Trophoblast cell (in vitro differentiated cells and primary cell): ENCODE measurements at regions not wholly inside any gene's neighbourhood (a gene's known extent, or its start where the extent isn't known, plus 50 kb on each side); places are given as distances from the start of the nearest gene placed in this dataset.
"Not testable (repeated sequence)": the region's sequence is repeated elsewhere in the genome, so short reads cannot be mapped to it uniquely, and the experiment has no call there.

ENCODE experiments used
- DNase-seq, 2 donors: peaks; one replicate each; pipeline ENCODE4 v3.0.0-alpha.2; 2016
- H2AFZ ChIP-seq: 2 replicates; pipeline ENCODE4 v1.6.1; 2013; ENCODE audit warnings: low read length, moderate library complexity, mild to moderate bottlenecking; ENCODE audit not compliant: insufficient read depth, poor library complexity
- H2AK5ac ChIP-seq: 2 replicates; pipeline ENCODE4 v1.6.1; 2013; ENCODE audit warnings: mild to moderate bottlenecking, low read length
- H2BK120ac ChIP-seq: 2 replicates; pipeline ENCODE4 v1.6.1; 2013; ENCODE audit warnings: low read length, mild to moderate bottlenecking, moderate library complexity; ENCODE audit not compliant: insufficient read depth, poor library complexity
- H2BK12ac ChIP-seq: 2 replicates; pipeline ENCODE4 v1.6.1; 2013; ENCODE audit warnings: mild to moderate bottlenecking, low read length, moderate library complexity
- H2BK5ac ChIP-seq: 2 replicates; pipeline ENCODE4 v1.6.1; 2013; ENCODE audit warnings: low read length, low read depth, moderate library complexity, mild to moderate bottlenecking; ENCODE audit not compliant: poor library complexity
- H3K14ac ChIP-seq: 2 replicates; pipeline ENCODE4 v1.6.1; 2013; ENCODE audit warnings: mild to moderate bottlenecking, low read length
- H3K18ac ChIP-seq: 2 replicates; pipeline ENCODE4 v1.6.1; 2013; ENCODE audit warnings: mild to moderate bottlenecking, low read length
- H3K23ac ChIP-seq: 2 replicates; pipeline ENCODE4 v1.6.1; 2013; ENCODE audit warnings: low read length
- H3K27ac ChIP-seq: 2 replicates; pipeline ENCODE4 v1.5.1; 2013; ENCODE audit warnings: low read depth, mild to moderate bottlenecking, inconsistent platforms, low read length, moderate library complexity
- H3K27me3 ChIP-seq: 2 replicates; pipeline ENCODE4 v1.6.1; 2013; ENCODE audit warnings: inconsistent platforms, mild to moderate bottlenecking, low read length, moderate library complexity; ENCODE audit not compliant: insufficient read depth
- H3K36me3 ChIP-seq, 2 experiments: 1 replicate in 1 of 2; 2 replicates in 1 of 2; pipeline ENCODE4 v1.6.1; 2013; ENCODE audit warnings: low read length in 2 of 2, mild to moderate bottlenecking in 2 of 2, moderate library complexity in 1 of 2; ENCODE audit not compliant: insufficient read depth in 2 of 2, control insufficient read depth in 1 of 2
- H3K4ac ChIP-seq: 2 replicates; pipeline ENCODE4 v1.6.1; 2013; ENCODE audit warnings: low read depth, mild to moderate bottlenecking, low read length, moderate library complexity
- H3K4me1 ChIP-seq, 2 experiments: 1 replicate in 1 of 2; 2 replicates in 1 of 2; pipeline ENCODE4 v1.6.1; 2013; ENCODE audit warnings: low read length in 2 of 2, mild to moderate bottlenecking in 2 of 2, moderate library complexity in 1 of 2; ENCODE audit not compliant: insufficient read depth in 2 of 2, control insufficient read depth in 1 of 2
- H3K4me2 ChIP-seq: 2 replicates; pipeline ENCODE4 v1.6.1; 2013; ENCODE audit warnings: inconsistent platforms, mild to moderate bottlenecking, low read length, moderate library complexity
- H3K4me3 ChIP-seq: 2 replicates; pipeline ENCODE4 v1.5.1; 2013; ENCODE audit warnings: mild to moderate bottlenecking, low read depth, low read length, inconsistent platforms
- H3K79me1 ChIP-seq: one replicate; pipeline ENCODE4 v1.6.1; 2013; ENCODE audit warnings: low read length
- H3K79me2 ChIP-seq: 2 replicates; pipeline ENCODE4 v1.6.1; 2013; ENCODE audit warnings: low read length, mild to moderate bottlenecking; ENCODE audit not compliant: control insufficient read depth, insufficient read depth, poor library complexity
- H3K9ac ChIP-seq: 2 replicates; pipeline ENCODE4 v1.6.1; 2013; ENCODE audit warnings: mild to moderate bottlenecking, low read length
- H3K9me3 ChIP-seq: 2 replicates; pipeline ENCODE4 v1.6.1; 2013; ENCODE audit warnings: low read depth, mild to moderate bottlenecking, control low read depth, inconsistent platforms, low read length; ENCODE audit not compliant: insufficient read depth
- H4K12ac ChIP-seq: 2 replicates; pipeline ENCODE4 v1.6.1; 2013; ENCODE audit warnings: low read depth, mild to moderate bottlenecking, low read length, moderate library complexity
- H4K8ac ChIP-seq: 2 replicates; pipeline ENCODE4 v1.6.1; 2013; ENCODE audit warnings: low read depth, mild to moderate bottlenecking, low read length, moderate library complexity
- H4K91ac ChIP-seq: one replicate; pipeline ENCODE4 v1.6.1; 2013; ENCODE audit warnings: low read depth, mild to moderate bottlenecking, low read length, moderate library complexity
- WGBS: extraction: QIAGEN DNeasy Blood & Tissue Kit; methylation state at CpG from one replicate; pipeline ENCODE4 v1.1.7; 2013; ENCODE audit warnings: missing lambda C conversion rate; ENCODE audit not compliant: insufficient read length, insufficient coverage; ENCODE audit errors: extremely low coverage; 5-methylcytosine and 5-hydroxymethylcytosine counted together

GRCh38 chr1:30155698-30156097, 567.7 kb downstream of the MATN1 start:
- not testable (repeated sequence) for H2AK5ac ChIP-seq, H3K79me2 ChIP-seq, H4K12ac ChIP-seq, DNase-seq, H3K4me2 ChIP-seq, H3K18ac ChIP-seq, H3K9ac ChIP-seq, H3K27ac ChIP-seq, H2BK120ac ChIP-seq, H2AFZ ChIP-seq, H3K23ac ChIP-seq, H3K27me3 ChIP-seq, H3K9me3 ChIP-seq, H3K4me1 ChIP-seq, H2BK12ac ChIP-seq, H3K14ac ChIP-seq, H3K4me3 ChIP-seq, H4K8ac ChIP-seq, H3K79me1 ChIP-seq, H3K36me3 ChIP-seq, H3K4ac ChIP-seq, H4K91ac ChIP-seq, H2BK5ac ChIP-seq
- WGBS = no CpG with 5 or more reads among the region's 2 CpGs

DNA sequence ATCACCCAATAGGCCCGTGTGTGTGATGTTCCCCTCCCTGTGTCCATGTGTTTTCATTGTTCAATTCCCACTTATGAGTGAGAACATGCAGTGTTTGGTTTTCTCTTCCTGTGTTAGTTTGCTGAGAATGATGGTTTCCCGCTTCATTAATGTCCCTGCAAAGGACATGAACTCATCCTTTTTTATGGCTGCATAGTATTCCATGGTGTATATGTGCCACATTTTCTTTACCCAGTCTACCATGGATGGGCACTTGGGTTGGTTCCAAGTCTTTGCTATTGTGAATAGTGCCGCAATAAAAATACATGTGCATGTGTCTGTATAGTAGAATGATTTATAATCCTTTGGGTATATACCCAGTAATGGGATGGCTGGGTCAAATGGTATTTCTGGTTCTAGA, 568.1 kb downstream of the MATN1 start:
- not testable (repeated sequence) for H3K79me1 ChIP-seq, H3K4me3 ChIP-seq, H3K4ac ChIP-seq, H4K8ac ChIP-seq, H4K12ac ChIP-seq, H3K4me1 ChIP-seq, H2BK120ac ChIP-seq, H2AFZ ChIP-seq, H3K18ac ChIP-seq, H2AK5ac ChIP-seq, H3K9ac ChIP-seq, H3K36me3 ChIP-seq, H2BK5ac ChIP-seq, H3K9me3 ChIP-seq, H3K4me2 ChIP-seq, H3K27ac ChIP-seq, H4K91ac ChIP-seq, H3K23ac ChIP-seq, DNase-seq, H3K27me3 ChIP-seq, H3K79me2 ChIP-seq, H3K14ac ChIP-seq, H2BK12ac ChIP-seq
- WGBS = no CpG with 5 or more reads among the region's 3 CpGs

DNA sequence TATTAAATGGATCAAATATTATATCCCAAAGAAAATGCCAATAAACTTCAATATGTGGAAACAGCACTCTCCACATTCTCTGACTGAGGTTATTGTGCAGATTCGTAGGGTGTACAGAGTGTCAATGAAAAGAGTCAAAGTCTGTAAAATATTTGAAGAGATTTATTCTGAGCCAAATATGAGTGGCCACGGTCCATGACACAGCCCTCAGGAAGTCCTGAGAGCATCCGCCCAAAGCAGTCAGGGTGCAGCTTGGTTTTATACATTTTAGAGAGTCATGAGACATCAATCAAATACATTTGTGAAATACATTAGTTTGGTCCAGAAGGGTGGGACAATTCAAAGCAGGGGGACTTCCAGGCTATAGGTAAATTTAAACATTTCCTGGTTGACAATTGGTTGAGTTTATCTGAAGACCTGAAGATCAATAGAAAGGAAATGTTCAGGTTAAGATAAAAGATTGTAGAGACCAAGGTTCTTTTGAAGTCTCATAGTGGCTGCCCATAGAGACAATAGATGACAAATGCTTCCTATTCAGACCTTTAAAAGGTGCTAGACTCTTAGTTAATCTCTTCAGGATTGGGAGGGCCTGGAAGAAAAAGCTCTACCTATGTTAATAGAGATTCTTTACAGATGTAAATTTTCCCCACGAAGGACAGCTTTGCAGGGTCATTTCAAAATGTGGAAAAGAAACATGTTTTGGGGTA, 569.5 kb downstream of the MATN1 start:
- Histone ChIP-seq H3K27ac (no peak overlapping the region), H3K79me2 (no peaks in the 10 kb centered on the region), H2BK5ac (no peak overlapping the region), H2AFZ (no peak overlapping the region), H3K36me3 (no peaks in the 10 kb centered on the region), H2AK5ac (no peak overlapping the region), H3K9ac (no peak overlapping the region), H2BK12ac (no peak overlapping the region), H3K4ac (no peak overlapping the region), H3K18ac (no peak overlapping the region), H3K23ac (no peak overlapping the region), H3K79me1 (no peaks in the 10 kb centered on the region), H2BK120ac (no peak overlapping the region), H4K91ac (no peak overlapping the region), H3K9me3 (peaks cover 8% of the 10 kb centered on the region), H3K4me1 (no peaks in the 10 kb centered on the region), H3K14ac (no peak overlapping the region), H4K12ac (no peak overlapping the region), H3K27me3 (no peaks in the 10 kb centered on the region), H3K4me2 (no peak overlapping the region), H3K4me3 (no peak overlapping the region), H4K8ac (no peak overlapping the region)
- no peak for DNase-seq
- WGBS = no CpG with 5 or more reads among the region's 4 CpGs

DNA sequence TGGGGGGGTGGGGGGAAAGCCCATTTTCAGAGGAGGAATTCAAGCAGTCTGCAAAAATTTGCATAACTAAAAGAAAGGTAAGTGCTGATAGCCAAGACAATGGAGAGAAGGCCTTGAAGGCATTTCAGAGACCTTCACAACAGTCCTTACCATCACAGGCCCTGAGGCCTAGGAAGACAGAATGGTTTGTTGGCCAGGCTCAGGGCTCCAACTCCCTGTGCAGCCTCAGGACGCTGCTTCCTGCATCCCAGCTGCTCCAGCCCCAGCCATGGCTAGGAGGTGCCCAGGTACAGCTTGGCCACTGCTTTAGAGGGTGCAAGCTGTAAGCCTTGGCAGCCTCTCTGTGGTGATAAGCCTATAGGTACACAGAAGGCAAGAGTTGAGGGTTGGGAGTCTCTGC, 571.6 kb downstream of the MATN1 start:
- H2BK120ac ChIP-seq = no peak overlapping the region
- no peak overlapping the region for H2AK5ac ChIP-seq
- no peak for DNase-seq
- H2BK12ac ChIP-seq = no peak overlapping the region
- H3K9ac ChIP-seq = no peak overlapping the region
- H3K27ac ChIP-seq = no peak overlapping the region
- H3K36me3 ChIP-seq = no peaks in the 10 kb centered on the region
- H2AFZ ChIP-seq = no peak overlapping the region
- no peaks in the 10 kb centered on the region for H3K79me1 ChIP-seq
- no peaks in the 10 kb centered on the region for H3K27me3 ChIP-seq
- no CpG with 5 or more reads among the region's 1 CpG for WGBS
- no peak overlapping the region for H2BK5ac ChIP-seq
- H3K4me3 ChIP-seq = no peak overlapping the region
- H4K12ac ChIP-seq = no peak overlapping the region
- H3K18ac ChIP-seq = no peak overlapping the region
- no peak overlapping the region for H3K4ac ChIP-seq
- H4K91ac ChIP-seq = no peak overlapping the region
- no peak overlapping the region for H4K8ac ChIP-seq
- H3K4me2 ChIP-seq = no peak overlapping the region
- H3K79me2 ChIP-seq = no peaks in the 10 kb centered on the region
- H3K9me3 ChIP-seq = peaks cover 10% of the 10 kb centered on the region
- no peak overlapping the region for H3K23ac ChIP-seq
- no peak overlapping the region for H3K14ac ChIP-seq
- H3K4me1 ChIP-seq = no peaks in the 10 kb centered on the region
